ENCODE measurements at regions not wholly inside any gene's neighbourhood (a gene's known extent, or its start where the extent isn't known, plus 50 kb on each side); places are given as distances from the start of the nearest gene placed in this dataset.

GRCh38 chr6:78528926-78529325, 338.4 kb upstream of the IRAK1BP1 start:
- TF ChIP-seq POLR2A (IDR thresholded peaks at IDR 0.05) (no peak), CTCF (IDR thresholded peaks at IDR 0.05) (no peak)
